Vagina (tissue), 2 donors: ENCODE measurements at regions not wholly inside any gene's neighbourhood (a gene's known extent, or its start where the extent isn't known, plus 50 kb on each side); places are given as distances from the start of the nearest gene placed in this dataset.

Source experiments
- DNase-seq, 2 donors: peaks; one replicate each; pipeline ENCODE4 v3.0.0-alpha.2; 2017; ENCODE audit errors: extremely low spot score in 2 of 2
- H3K27ac ChIP-seq: fragments of 200-600 bp; sonication (generic); one replicate; pipeline ENCODE4 v1.5.1; 2019
- H3K27me3 ChIP-seq: fragments of 200-600 bp; sonication (generic); one replicate; pipeline ENCODE4 v1.5.1; 2019
- H3K36me3 ChIP-seq, 2 donors: fragments of 200-600 bp; sonication (generic); one replicate each; pipeline ENCODE4 v1.5.1; 2017 to 2019
- H3K4me1 ChIP-seq: fragments of 200-600 bp; sonication (generic); one replicate; pipeline ENCODE4 v1.5.1; 2019
- H3K4me3 ChIP-seq, 2 donors: fragments of 200-600 bp; sonication (generic); 1 replicate in 1 of 2; 2 replicates in 1 of 2; pipeline ENCODE4 v1.5.1; 2016 to 2019
- H3K9me3 ChIP-seq: fragments of 200-600 bp; sonication (generic); one replicate; pipeline ENCODE4 v1.5.1; 2019
- CTCF ChIP-seq, 3 experiments: fragments of 450-650 bp in 2 of 3; fragments of 200-600 bp in 1 of 3; sonication (generic) in 1 of 3; IDR thresholded peaks; one replicate each; pipeline ENCODE4 v1.5.1; 2017 to 2019; ENCODE audit warnings: antibody characterized with exemption in 3 of 3, mild to moderate bottlenecking in 2 of 3, moderate library complexity in 2 of 3
- POLR2A ChIP-seq, 2 donors: fragments of 450-650 bp; IDR thresholded peaks; one replicate each; pipeline ENCODE4 v1.6.1; 2017; ENCODE audit warnings: antibody characterized with exemption in 2 of 2, mild to moderate bottlenecking in 2 of 2, moderate library complexity in 2 of 2
- POLR2AphosphoS5 ChIP-seq, 2 donors: sonication (generic); formaldehyde crosslinking; IDR thresholded peaks; one replicate each; pipeline ENCODE4 v1.9.0; 2017; ENCODE audit warnings: antibody characterized with exemption in 2 of 2, mild to moderate bottlenecking in 2 of 2, low read depth in 1 of 2; ENCODE audit not compliant: insufficient read depth in 1 of 2
- intact Hi-C: fragments of 100-400 bp; cut with DNase I; formaldehyde crosslinking; loops from one replicate; pipeline ENCODE4 v1.15.1; 2023

- Histone ChIP-seq H3K27ac (no peak overlapping the region), H3K4me1 (no peaks in the 10 kb centered on the region), H3K36me3 (no peaks in the 10 kb centered on the region), H3K9me3 (no peaks in the 10 kb centered on the region), H3K27me3 (no peaks in the 10 kb centered on the region), H3K4me3 (no peak overlapping the region)
- TF ChIP-seq CTCF (IDR thresholded peaks at IDR 0.05) (no peak), POLR2AphosphoS5 (IDR thresholded peaks at IDR 0.05; ENCODE audit: insufficient read depth in 1 of 2, low read depth in 1 of 2) (no peak), POLR2A (IDR thresholded peaks at IDR 0.05) (no peak)
- no peak for DNase-seq
- intact Hi-C loops = no loop called here
Measured at GRCh38 chr5:158309088-158309807, 450.3 kb upstream of the CLINT1 start.

- intact Hi-C loops = no loop called here
- no peaks in the 10 kb centered on the region for H3K9me3 ChIP-seq
- no peaks in the 10 kb centered on the region for H3K27me3 ChIP-seq
- DNase-seq = no peak
- TF ChIP-seq CTCF (IDR thresholded peaks at IDR 0.05) (no peak), POLR2AphosphoS5 (IDR thresholded peaks at IDR 0.05; ENCODE audit: insufficient read depth in 1 of 2, low read depth in 1 of 2) (no peak)
- H3K4me1 ChIP-seq = no peaks in the 10 kb centered on the region
- no peak overlapping the region for H3K4me3 ChIP-seq
- no peaks in the 10 kb centered on the region for H3K36me3 ChIP-seq
- no peak overlapping the region for H3K27ac ChIP-seq
Measured at GRCh38 chr5:158308429-158309025, 449.6 kb upstream of the CLINT1 start.

GRCh38 chr5:158305861-158306260 lies 446.9 kb upstream of the CLINT1 start:
- DNase-seq = no peak
- Histone ChIP-seq H3K4me1 (no peaks in the 10 kb centered on the region), H3K4me3 (no peak overlapping the region), H3K27ac (no peak overlapping the region), H3K27me3 (no peaks in the 10 kb centered on the region), H3K9me3 (no peaks in the 10 kb centered on the region), H3K36me3 (no peaks in the 10 kb centered on the region)
- intact Hi-C loops = no loop called here
- no peak for TF ChIP-seq POLR2A (IDR thresholded peaks at IDR 0.05)

GRCh38 chr5:158304607-158305006 lies 445.7 kb upstream of the CLINT1 start:
- no peak for DNase-seq
- no peak overlapping the region for H3K27ac ChIP-seq
- H3K4me3 ChIP-seq = no peak overlapping the region
- intact Hi-C loops = no loop called here
- H3K9me3 ChIP-seq = no peaks in the 10 kb centered on the region
- no peaks in the 10 kb centered on the region for H3K27me3 ChIP-seq
- no peak for TF ChIP-seq POLR2A (IDR thresholded peaks at IDR 0.05)
- no peak for TF ChIP-seq CTCF (IDR thresholded peaks at IDR 0.05)
- no peak for TF ChIP-seq POLR2AphosphoS5 (IDR thresholded peaks at IDR 0.05; ENCODE audit: insufficient read depth in 1 of 2, low read depth in 1 of 2)
- no peaks in the 10 kb centered on the region for H3K36me3 ChIP-seq
- H3K4me1 ChIP-seq = no peaks in the 10 kb centered on the region

GRCh38 chr5:158303883-158304282 lies 444.9 kb upstream of the CLINT1 start:
- Histone ChIP-seq H3K9me3 (no peaks in the 10 kb centered on the region), H3K27me3 (no peaks in the 10 kb centered on the region), H3K36me3 (no peaks in the 10 kb centered on the region), H3K27ac (no peak overlapping the region), H3K4me1 (no peaks in the 10 kb centered on the region), H3K4me3 (no peak overlapping the region)
- intact Hi-C loops = no loop called here
- no peak for DNase-seq
- TF ChIP-seq POLR2A (IDR thresholded peaks at IDR 0.05) (no peak), POLR2AphosphoS5 (IDR thresholded peaks at IDR 0.05; ENCODE audit: insufficient read depth in 1 of 2, low read depth in 1 of 2) (no peak), CTCF (IDR thresholded peaks at IDR 0.05) (no peak)
